Tibial nerve (tissue), 4 donors: ENCODE measurements at regions not wholly inside any gene's neighbourhood (a gene's known extent, or its start where the extent isn't known, plus 50 kb on each side); places are given as distances from the start of the nearest gene placed in this dataset.

Source experiments
- DNase-seq, 2 donors: peaks; one replicate each; pipeline ENCODE4 v3.0.0-alpha.2; 2019; ENCODE audit warnings: low spot score in 2 of 2
- H3K27ac ChIP-seq, 4 donors: fragments of 200-600 bp; sonication (generic) in 3 of 4; one replicate each; pipeline ENCODE4 v1.5.1; 2017 to 2019; ENCODE audit warnings: mild to moderate bottlenecking in 1 of 4
- H3K27me3 ChIP-seq, 2 donors: fragments of 200-600 bp; sonication (generic) in 1 of 2; one replicate each; pipeline versions ENCODE4 v1.5.1 to v1.6.0; 2017 to 2019
- H3K36me3 ChIP-seq, 3 donors: fragments of 200-600 bp; sonication (generic); one replicate each; pipeline ENCODE4 v1.5.1; 2018 to 2019
- H3K4me1 ChIP-seq, 4 donors: fragments of 200-600 bp; sonication (generic) in 3 of 4; one replicate each; pipeline ENCODE4 v1.5.1; 2017 to 2019
- H3K4me3 ChIP-seq, 4 donors: fragments of 200-600 bp; sonication (generic) in 3 of 4; one replicate each; pipeline ENCODE4 v1.5.1; 2017 to 2019; ENCODE audit warnings: mild to moderate bottlenecking in 1 of 4, moderate library complexity in 1 of 4
- H3K9me3 ChIP-seq, 4 donors: fragments of 200-600 bp; sonication (generic) in 3 of 4; one replicate each; pipeline ENCODE4 v1.5.1; 2017 to 2019
- EP300 ChIP-seq, 2 donors: sonication (generic); formaldehyde crosslinking; IDR thresholded peaks; one replicate each; pipeline ENCODE4 v1.6.1; 2017; ENCODE audit warnings: antibody characterized with exemption in 2 of 2, mild to moderate bottlenecking in 1 of 2
- POLR2A ChIP-seq, 2 donors: fragments of 450-650 bp; IDR thresholded peaks; one replicate each; pipeline ENCODE4 v1.6.1; 2017; ENCODE audit warnings: antibody characterized with exemption in 2 of 2, mild to moderate bottlenecking in 2 of 2, moderate library complexity in 2 of 2
- WGBS, 2 donors: methylation state at CpG; one replicate each; pipeline ENCODE4 v1.1.5; 2018; 5-methylcytosine and 5-hydroxymethylcytosine counted together
- TF ChIP-seq, protein P1 (sequence below), 5 experiments: fragments of 200-600 bp in 3 of 5; fragments of 450-650 bp in 2 of 5; sonication (generic) in 3 of 5; IDR thresholded peaks; one replicate each; pipeline ENCODE4 v1.5.1; 2016 to 2019; ENCODE audit warnings: antibody characterized with exemption in 5 of 5, mild to moderate bottlenecking in 3 of 5, moderate library complexity in 2 of 5

- Histone ChIP-seq H3K4me1 (no peaks in the 10 kb centered on the region), H3K4me3 (no peak overlapping the region), H3K27me3 (peaks cover 0 to 20% of the 10 kb centered on the region in 2 donors), H3K9me3 (peaks cover 0 to 4% (median 0%) of the 10 kb centered on the region in 4 donors), H3K36me3 (no peaks in the 10 kb centered on the region), H3K27ac (no peak overlapping the region)
- TF ChIP-seq, protein P1, sequence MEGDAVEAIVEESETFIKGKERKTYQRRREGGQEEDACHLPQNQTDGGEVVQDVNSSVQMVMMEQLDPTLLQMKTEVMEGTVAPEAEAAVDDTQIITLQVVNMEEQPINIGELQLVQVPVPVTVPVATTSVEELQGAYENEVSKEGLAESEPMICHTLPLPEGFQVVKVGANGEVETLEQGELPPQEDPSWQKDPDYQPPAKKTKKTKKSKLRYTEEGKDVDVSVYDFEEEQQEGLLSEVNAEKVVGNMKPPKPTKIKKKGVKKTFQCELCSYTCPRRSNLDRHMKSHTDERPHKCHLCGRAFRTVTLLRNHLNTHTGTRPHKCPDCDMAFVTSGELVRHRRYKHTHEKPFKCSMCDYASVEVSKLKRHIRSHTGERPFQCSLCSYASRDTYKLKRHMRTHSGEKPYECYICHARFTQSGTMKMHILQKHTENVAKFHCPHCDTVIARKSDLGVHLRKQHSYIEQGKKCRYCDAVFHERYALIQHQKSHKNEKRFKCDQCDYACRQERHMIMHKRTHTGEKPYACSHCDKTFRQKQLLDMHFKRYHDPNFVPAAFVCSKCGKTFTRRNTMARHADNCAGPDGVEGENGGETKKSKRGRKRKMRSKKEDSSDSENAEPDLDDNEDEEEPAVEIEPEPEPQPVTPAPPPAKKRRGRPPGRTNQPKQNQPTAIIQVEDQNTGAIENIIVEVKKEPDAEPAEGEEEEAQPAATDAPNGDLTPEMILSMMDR (IDR thresholded peaks at IDR 0.05): no peak
- no peak for TF ChIP-seq EP300 (IDR thresholded peaks at IDR 0.05)
- TF ChIP-seq POLR2A (IDR thresholded peaks at IDR 0.05): no peak
- 65 to 82% methylated on average over 8 of the region's 8 CpGs for WGBS, 2 donors
- no peak for DNase-seq
These were observed 87.1 kb upstream of the DISP3 start for GRCh38 chr1:11391886-11392285.

DNA sequence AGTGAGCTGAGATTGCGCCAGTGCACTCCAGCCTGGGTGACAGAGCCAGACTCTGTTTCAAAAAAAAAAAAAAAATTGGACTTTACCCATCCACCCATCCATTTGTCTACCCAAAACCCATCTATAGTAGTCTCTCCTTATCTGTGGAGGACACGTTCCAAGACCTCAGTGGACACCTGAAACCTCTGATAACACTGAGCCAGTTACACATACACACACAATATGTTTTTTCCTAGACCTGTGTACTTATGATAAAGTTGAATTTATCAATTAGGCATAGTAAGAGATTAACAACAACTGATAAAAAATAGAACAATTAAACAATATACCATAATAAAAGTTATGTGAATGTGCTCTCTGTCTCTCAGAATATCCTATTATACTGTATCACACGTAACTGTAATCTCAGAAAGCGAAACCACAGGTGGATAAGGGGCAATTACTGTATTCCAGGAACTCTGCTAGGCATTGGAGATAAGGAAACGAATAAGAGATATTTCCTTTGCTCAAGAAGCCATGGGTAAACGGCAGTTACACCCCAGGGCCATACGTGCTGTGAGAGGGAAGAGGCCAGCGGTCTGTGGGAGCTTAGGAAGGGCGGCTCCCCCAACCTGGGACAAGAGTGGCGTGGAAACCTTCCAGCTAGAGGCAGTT is 84.2 kb upstream of the DISP3 start:
- Histone ChIP-seq H3K27me3 (peaks cover 0 to 20% of the 10 kb centered on the region in 2 donors), H3K36me3 (no peaks in the 10 kb centered on the region), H3K9me3 (peaks cover 0 to 4% (median 0%) of the 10 kb centered on the region in 4 donors), H3K4me3 (no peak overlapping the region), H3K4me1 (no peaks in the 10 kb centered on the region), H3K27ac (no peak overlapping the region)
- WGBS, 2 donors: 64 to 68% methylated on average over 10 of the region's 10 CpGs
- TF ChIP-seq, protein P1 (IDR thresholded peaks at IDR 0.05): no peak
- TF ChIP-seq POLR2A (IDR thresholded peaks at IDR 0.05) (no peak), EP300 (IDR thresholded peaks at IDR 0.05) (no peak)
- no peak for DNase-seq

GRCh38 chr1:11395616-11396015 is 83.3 kb upstream of the DISP3 start:
- Histone ChIP-seq H3K4me3 (no peak overlapping the region), H3K27me3 (peaks cover 0 to 26% of the 10 kb centered on the region in 2 donors), H3K4me1 (no peaks in the 10 kb centered on the region), H3K36me3 (no peaks in the 10 kb centered on the region), H3K27ac (no peak overlapping the region), H3K9me3 (peaks cover 0 to 4% (median 0%) of the 10 kb centered on the region in 4 donors)
- WGBS, 2 donors: 50 to 70% methylated on average over 9 of the region's 9 CpGs
- no peak for DNase-seq
- TF ChIP-seq, protein P1 (IDR thresholded peaks at IDR 0.05): no peak
- TF ChIP-seq EP300 (IDR thresholded peaks at IDR 0.05) (no peak), POLR2A (IDR thresholded peaks at IDR 0.05) (no peak)

- TF ChIP-seq POLR2A (IDR thresholded peaks at IDR 0.05): no peak
- TF ChIP-seq, protein P1 (IDR thresholded peaks at IDR 0.05): no peak
- Histone ChIP-seq H3K4me1 (no peaks in the 10 kb centered on the region), H3K36me3 (no peaks in the 10 kb centered on the region), H3K27ac (no peak overlapping the region), H3K9me3 (peaks cover 0 to 11% (median 0%) of the 10 kb centered on the region in 4 donors), H3K4me3 (no peak overlapping the region), H3K27me3 (peaks cover 0 to 26% of the 10 kb centered on the region in 2 donors)
- WGBS, 2 donors: 57 to 62% methylated on average over 15 of the region's 16 CpGs
- DNase-seq: no peak
These were observed 81.6 kb upstream of the DISP3 start for GRCh38 chr1:11397151-11397901.

GRCh38 chr1:11399250-11399649 is 79.7 kb upstream of the DISP3 start:
- 85 to 88% methylated on average over 6 of the region's 6 CpGs for WGBS, 2 donors
- H3K27me3 ChIP-seq: peaks cover 0 to 26% of the 10 kb centered on the region in 2 donors
- peaks cover 0 to 12% (median 0%) of the 10 kb centered on the region in 4 donors for H3K9me3 ChIP-seq
- no peak overlapping the region for H3K4me3 ChIP-seq
- no peaks in the 10 kb centered on the region for H3K4me1 ChIP-seq
- TF ChIP-seq EP300 (IDR thresholded peaks at IDR 0.05) (no peak), POLR2A (IDR thresholded peaks at IDR 0.05) (no peak)
- TF ChIP-seq, protein P1 (IDR thresholded peaks at IDR 0.05): no peak
- no peak for DNase-seq
- no peaks in the 10 kb centered on the region for H3K36me3 ChIP-seq
- H3K27ac ChIP-seq: no peak overlapping the region
